ENCODE measurements at regions not wholly inside any gene's neighbourhood (a gene's known extent, or its start where the extent isn't known, plus 50 kb on each side); places are given as distances from the start of the nearest gene placed in this dataset.

- no peak for TF ChIP-seq POLR2AphosphoS5 (IDR thresholded peaks at IDR 0.05)
- no peak for TF ChIP-seq CTCF (IDR thresholded peaks at IDR 0.05)
These were observed 250.5 kb downstream of the C1orf94 start for GRCh38 chr1:34427170-34427569.

Data from esophagus muscularis mucosa (tissue), 3 donors.